Activated CD4-positive, alpha-beta T cell treated with anti-CD3 and anti-CD28 coated beads for 48 hours (primary cell): ENCODE measurements at regions not wholly inside any gene's neighbourhood (a gene's known extent, or its start where the extent isn't known, plus 50 kb on each side); places are given as distances from the start of the nearest gene placed in this dataset.
A peak's percentile ranks its signal among the peaks of the same experiment; 100 is the strongest.
"Not testable (repeated sequence)": the region's sequence is repeated elsewhere in the genome, so short reads cannot be mapped to it uniquely, and the experiment has no call there.

Experiments used
- DNase-seq: peaks from one replicate; pipeline ENCODE4 v3.0.0-alpha.2; 2020

DNA sequence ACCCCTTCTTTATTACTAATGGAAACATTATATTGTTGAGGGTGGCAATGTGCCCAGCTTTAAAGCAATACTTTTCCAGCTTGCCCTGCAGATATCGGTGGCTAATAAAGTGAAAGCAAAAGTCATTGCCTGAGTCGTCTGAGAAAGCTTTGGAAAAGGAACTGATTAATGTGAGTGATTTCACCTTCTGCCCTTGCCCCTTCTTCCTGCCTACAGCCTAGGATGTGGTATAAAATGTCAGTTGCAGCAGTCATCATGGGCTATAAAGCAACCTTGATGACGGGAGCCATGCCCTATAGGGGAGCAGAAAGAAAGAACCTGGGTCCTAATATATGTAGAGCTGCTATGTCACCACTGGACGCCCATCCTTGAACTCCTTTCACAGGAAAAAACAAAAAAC, 132.4 kb upstream of the USP9X start:
- peak; percentile 6 for DNase-seq

DNA sequence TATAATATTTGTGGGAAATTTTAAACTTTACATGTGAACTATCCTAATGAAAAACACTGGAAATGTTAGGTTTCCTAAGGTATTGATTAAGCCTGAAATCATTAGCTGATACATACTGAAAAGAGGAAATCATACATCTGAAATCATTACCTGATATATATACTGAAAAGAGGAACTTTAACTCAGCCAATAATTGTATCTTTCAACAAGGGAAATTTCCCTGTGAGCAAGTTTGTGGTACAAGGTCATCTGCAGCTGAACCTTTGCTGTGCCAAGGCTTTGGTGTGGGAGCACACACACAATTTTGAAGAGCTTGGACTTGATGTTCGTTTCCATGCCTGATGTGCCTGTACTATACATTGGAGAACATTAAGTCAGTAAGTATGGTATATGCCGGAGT, 131.9 kb upstream of the USP9X start:
- no peak for DNase-seq

DNA sequence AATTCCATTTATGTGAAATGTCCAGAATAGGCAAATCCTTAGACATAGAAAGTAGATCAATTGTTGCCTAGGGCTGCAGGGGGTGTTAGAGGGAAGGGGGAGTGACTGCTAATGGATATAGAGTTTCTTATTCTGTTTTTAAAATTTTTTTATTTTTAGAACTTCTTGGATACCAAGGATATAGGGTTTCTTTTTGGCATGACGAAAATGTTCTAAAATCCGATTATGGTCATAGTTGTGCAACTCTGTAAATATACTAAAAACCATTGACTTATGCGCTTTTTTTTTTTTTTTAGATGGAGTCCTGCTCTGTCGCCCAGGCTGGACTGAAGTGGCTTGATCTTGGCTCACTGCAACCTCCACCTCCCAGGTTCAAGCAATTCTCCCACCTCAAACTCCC, 125.2 kb upstream of the USP9X start:
- no peak for DNase-seq

DNA sequence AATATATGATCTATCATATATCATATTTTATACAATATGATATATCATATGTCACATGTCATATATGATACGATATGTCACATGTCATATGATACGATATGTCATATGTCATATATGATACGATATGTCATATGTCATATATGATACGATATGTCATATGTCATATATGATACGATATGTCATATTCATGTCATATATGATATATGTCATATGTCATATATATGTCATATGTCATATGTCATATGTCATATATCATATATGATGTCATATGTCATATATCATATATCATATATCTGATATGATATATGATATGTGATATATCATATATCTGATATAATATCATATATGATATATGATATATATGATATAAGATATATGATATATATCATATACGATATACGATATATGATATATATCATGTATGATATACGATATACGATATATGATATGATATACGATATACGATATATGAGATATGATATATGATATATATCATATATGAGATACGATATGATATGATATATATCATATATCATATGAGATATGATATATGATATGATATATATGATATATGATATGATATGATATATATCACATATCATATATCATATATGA, 122.3 kb upstream of the USP9X start:
- DNase-seq = no peak

DNA sequence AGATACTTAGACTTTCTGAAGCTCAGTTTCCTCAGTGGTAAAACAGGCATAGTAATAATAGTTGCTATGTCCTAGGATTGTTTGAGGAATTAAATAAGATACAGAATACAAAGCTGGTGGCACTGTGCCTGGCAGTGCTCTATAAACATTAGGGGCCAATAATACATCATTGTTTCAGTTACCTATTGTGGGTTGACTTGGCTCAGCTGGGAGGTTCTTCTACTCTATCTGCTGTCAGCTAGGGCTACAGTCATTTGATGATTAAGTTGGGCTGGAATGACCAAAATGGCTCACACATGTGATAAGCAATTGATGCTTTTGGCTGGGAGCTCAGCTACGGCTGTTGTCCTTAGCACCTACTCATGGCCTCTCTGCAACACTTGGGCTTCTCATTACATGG, 121.2 kb upstream of the USP9X start:
- DNase-seq = no peak

DNA sequence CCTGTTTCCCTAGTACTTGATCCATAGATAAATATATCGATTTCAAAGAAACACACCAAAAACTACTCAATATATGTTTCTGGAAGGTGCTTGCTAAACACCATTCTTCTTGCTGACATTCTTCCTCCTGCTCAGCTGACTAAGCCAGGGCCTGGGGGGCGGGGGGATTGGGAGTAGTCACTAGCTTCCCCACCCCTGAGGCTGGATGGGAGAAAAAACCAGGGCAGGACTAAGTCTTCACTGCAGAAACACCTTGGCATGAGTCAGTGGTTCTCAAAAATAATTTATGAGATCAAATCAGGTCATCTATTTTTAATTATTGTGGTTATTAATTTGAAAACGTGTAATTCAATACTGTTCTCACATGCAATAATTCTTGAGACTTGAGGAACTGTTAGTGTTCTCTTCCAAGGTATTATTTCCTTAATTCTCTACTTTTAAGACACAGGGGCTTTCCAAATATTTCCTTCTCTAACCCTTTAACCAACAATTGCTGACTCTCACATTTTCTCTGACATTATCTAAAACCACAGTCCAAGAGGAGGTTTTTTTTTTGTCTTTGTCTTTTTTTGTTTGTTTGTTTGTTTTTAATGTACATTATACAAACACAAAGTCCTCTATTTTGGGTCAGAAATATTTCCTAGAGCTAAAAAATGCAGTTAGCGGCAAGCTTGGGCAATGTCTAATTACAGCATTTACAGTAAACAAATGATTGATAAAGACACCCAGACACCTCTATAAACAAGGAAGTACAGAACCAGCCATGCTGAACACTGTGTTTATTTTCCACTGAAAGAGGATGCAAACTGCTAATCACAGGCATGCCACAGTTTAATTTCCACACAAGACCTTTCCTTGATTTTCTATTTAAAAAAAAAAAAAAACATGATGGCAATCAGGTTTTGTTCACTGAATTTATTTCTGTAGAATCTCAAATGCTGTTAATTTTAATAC, 120.3 kb upstream of the USP9X start:
- no peak for DNase-seq

DNA sequence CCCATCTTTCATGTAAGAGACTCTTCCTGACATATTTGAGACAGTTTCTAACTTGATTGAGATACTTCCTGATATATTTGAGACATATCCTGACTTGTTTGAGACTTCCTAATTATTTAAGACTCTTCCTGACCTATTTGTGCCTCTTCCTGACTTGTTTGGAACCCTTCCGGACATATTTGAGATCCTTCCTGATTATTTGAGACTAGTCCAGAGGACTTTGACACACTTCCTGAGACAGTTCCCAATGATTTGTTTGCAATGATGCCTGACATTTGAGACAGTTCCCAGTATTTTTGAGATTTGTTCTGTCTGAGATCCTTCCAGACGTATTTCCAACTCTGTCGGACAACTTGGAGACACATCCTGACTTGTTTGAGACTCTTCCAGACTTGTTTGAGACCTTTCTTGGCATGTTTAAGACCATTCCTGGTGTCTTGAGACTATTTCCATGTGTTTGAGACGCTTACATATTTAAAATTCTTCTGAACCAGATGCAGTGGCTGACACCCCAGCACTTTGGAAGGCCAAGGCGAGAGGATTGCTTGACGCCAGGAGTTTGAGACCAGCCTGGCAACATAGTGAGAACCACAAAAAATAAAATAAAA, 118.9 kb upstream of the USP9X start:
- no peak for DNase-seq

DNA sequence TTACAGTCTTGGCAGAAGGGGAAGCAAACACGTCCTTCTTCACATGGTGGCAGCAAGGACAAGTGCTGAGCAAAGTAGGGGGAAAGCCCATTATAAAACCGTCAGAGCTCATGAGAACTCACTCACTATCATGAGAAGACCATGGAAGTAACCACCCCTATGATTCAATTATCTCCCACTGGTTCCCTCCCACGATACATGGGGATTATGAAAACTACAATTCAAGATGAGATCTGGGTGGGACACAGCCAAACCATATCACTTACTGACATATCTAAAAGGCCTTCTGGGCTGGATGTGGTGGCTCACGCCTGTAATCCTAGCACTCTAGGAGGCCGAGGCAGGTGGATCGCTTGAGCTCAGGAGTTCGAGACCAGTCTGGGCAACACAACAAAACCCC, 117.1 kb upstream of the USP9X start:
- no peak for DNase-seq

DNA sequence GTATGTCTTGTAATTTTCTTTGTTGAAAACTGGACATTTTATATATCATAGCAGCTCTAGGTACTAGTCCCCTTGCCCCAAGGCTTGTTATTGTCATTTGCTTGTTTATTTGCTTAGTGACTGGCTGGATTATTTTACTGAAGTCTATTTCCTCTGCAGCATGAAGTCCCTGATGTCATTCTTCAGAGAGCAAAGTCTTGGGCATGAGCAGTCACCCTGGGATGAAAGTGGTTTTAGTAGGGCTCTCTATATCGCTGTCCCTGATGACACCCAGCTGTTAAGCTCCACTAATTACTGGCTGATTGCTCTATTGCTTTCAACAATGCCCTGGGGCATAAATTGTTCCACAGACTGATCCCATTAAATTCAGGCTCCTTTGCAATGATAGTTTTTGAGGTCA, 113.5 kb upstream of the USP9X start:
- no peak for DNase-seq

DNA sequence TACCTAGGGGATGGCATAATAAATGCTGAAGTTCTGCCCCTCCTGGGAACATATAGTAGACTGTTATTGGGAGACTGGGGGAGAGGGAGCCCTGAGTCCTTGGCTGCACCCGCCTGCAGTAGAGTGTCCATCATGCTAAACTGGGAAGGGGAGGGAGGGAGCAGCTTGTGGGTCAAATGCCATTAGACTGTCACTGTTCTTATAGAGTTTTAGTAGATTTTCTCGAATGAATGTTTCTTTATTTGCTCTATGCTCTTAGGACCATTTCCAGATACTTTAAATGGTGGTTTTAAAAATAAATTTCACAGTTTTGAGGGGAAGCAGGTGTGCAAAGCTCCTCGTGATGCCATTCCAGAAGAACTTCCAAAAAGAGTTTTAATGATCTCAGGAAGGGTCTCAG, 111.6 kb upstream of the USP9X start:
- no peak for DNase-seq

DNA sequence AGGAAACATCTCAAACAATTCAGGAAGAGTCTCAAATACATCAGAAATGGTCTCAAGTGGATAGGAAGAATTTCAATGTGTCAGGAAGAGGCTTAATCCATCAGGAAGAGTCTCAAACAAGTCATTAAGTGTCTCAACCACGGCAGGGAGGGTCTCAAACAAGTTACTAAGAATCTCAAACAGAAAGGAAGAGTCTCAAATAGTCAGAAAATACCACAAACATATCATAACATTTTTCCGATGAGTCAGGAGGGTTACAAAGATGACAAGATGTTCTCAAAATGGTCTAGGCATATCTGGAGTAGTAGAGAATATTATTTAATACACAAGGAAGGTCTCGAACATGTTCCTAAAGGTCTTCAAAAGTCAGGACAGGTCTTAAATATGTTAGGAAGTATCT, 109.3 kb upstream of the USP9X start:
- DNase-seq = no peak

DNA sequence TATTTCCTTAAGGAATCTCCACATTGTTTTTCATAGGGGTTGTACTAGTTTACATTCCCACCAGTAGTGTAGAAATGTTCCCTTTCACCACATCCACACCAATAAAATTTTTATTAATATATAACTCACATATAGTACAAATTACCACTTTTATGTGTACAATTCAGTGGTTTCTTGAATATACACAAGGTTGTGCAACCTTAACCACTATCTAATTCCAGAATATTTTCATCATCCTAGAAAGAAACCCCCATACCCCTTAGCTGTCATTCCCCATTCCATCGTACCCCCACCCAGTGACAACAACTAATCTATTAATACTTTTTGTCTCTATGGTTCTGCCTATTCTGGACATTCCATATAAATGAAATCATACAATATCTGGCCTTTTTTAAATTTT, 108.3 kb upstream of the USP9X start:
- DNase-seq = no peak

DNA sequence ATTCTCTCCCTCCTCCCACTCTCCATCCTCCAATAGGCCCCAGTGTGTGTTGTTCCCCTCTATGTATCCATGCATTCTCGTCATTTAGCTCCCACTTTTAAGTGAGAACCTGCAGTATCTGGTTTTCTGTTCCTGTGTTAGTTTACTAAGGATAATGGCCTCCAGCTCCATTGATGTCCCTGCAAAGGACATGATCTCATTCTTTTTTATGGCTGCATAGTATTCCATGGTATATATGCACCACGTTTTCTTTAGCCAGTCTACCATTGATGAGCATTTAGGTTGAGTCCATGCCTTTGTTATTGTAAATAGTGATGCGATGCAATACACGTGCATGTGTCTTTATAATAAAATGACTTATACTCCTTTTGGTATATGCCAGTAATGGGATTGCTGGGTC, 100.3 kb upstream of the USP9X start:
- no peak for DNase-seq

DNA sequence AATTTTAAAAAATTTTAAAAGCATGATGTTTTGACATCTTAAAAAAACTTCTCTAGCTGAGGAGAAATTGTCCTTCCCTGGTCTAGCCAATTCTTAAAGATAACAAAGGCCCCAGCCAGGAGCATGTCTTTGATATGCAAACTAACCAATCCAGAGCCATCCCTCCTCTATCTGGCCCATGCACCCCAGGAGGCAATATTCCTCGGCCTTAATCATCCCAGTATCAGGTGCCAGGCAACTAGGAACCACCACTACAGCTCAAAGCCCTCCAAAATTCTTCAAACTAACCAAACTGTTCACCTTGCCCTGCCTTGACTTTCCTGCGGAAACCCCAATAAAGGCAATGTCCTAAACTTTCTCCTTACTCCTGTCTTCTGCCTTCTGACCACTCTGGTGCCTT, 97.8 kb upstream of the USP9X start:
- no peak for DNase-seq

DNA sequence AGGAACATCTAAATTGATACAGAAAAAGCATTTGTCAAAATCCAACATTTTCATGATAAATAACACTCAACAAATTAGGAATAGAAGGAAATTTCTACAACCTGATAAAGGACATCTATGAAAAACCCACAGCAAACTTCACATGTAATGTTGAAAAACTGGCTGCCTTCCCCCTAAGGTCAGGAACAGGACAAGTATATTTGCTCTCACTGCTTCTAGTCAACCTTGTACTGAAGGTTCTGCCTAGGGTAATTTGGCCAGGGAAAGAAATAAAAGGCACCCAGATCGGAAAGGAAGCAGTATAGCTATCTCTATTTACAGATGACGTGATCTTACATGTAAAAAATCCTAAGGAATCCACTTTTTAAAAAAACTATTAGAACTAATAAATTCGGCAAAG, 97.1 kb upstream of the USP9X start:
- DNase-seq = no peak

DNA sequence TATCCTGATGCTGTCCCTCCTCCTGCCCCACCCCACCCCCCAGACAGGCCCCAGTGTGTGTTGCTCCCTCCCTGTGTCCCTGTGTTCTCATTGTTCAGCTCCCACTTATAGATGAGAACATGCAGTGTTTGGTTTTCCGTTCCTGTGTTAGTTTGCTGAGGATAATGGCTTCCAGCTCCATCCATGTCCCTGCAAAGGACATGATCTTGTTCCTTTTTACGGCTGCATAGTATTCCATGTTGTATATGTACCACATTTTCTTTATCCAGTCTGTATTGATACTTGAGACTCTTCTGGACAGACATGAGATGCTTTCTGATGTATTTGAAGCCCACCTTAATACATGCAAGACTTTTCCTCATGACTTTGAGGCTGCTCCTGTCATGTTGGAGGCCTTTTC, 91.8 kb upstream of the USP9X start:
- DNase-seq = not testable (repeated sequence)

DNA sequence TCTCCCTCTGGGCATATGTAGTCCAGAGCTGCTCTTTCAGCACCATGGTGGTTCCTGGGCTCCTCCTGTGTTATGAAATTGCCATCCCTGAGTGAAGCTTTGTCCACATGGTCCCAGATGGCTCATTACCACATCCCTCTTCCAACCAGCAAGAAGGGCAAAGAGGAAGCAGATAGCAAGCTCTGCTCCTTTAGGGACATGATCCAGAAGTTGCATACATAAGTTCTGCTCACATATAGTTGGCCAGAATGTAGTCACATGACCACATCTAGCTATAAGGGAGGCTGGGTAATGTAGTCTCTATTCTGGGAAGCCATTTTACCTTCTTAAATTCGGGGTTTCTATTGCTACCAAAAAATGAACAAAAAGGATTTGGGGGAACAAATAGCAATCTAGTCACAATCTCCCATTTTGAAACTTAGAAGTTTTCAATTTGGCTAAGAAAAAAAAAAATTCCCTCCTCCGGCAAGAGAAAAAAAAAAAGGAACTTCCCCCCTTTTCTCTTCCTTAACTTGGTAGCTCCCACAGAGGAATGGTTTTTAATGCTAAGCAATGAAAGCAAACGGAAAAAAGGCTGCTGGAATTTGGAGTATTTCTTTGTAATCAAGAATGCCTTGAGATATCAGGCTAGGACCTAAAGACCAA, 88.2 kb upstream of the USP9X start:
- no peak for DNase-seq

DNA sequence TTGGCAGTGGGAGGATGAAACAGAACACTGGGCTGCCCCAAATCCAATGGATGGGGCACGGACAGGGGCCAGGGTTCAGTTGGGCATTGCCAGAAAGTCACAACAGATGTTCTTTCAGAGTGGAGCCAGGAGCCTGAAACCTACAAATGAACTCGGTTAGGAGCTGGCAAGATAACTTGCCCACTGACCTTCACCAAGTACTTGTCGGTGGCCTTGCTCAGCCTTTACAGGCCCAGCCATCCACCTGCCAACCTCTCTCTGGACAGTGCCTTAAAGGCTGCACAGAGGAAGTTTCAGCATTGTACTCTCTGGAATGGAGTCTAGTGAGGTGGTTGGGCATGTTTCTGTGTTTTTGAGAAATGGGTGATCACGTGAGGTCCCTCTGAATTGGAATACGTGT, 87.1 kb upstream of the USP9X start:
- DNase-seq = no peak

DNA sequence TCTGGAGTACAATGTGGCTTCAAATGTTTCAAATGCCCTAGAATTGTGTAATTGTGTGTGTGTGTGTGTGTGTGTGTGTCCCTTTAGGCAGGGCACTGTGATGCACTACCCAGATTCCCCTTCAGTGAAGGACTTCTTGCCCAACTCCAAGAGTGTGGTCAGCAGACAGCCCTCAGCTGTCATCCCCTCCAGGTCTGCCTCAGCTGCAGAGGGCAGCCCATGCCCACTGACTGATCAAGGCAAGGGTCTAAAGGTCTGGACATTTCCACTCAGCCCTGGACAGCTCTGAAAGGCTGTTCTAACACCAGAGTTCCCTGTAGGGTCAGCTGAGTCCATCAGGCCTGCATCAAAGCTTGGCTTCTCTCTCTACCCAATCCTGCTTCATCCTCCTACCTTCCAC, 83.9 kb upstream of the USP9X start:
- no peak for DNase-seq

DNA sequence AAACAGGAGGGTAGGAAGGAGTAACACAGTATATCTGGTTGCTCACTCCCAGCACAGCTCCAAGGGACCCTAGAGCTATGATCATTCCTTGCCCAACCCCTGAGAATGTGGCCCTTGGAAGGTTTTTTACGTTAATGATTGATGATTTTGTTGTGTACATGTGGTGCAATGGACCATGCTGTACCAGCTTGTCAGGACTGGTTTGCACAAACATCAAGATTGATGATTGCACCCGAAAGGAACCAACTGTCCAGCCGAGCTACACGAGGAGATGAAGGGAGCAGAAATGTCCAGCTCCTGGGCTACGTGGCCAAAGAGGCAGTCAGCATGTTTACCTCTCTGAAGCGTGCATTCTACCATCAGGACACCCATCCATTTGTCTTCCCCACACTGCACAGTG, 83.2 kb upstream of the USP9X start:
- DNase-seq = no peak

DNA sequence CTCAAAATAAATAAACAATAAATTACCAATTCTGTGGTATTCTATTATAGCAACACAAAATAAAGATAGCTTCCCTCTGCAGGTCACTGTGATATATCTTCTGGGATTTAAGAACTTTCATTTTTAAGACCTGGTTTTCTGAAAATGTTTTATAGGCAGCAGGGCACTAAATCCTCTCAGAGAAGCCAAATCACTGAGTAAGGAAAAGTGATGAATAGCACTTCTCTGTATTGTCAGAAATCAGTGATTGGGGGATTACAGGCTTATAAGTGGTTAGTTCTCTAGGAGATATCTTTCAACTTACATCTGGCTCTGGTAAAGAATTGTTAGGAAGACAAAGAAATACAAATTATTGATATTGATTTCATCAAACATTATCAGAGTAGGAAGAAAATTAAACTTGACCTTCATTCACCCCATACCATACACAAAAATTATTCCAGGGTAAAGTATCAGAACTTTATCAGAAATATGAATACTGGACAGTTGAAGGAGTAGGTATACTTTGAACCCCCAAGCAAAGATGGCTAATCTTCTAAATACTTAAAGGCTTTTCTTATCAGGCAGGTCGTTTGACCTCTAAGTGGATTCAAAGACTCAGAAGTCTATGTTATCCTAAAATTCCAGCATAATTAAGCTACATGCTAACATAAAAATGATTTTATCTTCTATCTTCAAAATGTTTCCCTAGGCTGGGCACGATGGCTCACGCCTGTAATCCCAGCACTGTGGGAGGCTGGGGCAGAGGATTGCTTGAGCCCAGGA, 81.6 kb upstream of the USP9X start:
- DNase-seq = no peak

DNA sequence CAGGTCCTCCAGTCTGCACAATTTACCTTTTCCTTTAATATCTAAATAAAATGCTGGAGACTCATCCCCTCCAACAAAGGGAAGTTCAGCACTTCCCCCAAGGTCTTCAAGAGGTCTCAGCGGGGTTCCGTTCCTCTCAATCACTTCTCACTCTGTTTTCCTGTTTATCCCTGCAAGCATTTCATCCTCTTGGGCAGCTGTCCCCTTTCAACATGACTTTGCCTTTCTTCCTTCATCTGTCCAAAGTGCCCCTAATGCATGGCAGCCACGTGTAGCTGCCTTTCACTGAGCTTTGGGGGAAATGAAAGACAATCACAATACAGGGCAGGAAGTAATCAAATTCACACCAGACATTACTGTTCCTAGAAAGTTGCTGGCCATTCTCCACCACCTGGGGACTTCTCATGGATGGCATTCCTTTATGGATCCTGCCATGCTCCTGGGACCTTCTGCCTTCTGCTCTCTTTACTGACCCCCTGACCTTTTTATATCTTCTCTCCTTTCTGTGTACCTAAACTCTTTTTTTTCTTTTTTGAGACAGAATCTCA, 79.7 kb upstream of the USP9X start:
- DNase-seq = no peak
